ENCODE measurements at regions not wholly inside any gene's neighbourhood (a gene's known extent, or its start where the extent isn't known, plus 50 kb on each side); places are given as distances from the start of the nearest gene placed in this dataset.

DNA sequence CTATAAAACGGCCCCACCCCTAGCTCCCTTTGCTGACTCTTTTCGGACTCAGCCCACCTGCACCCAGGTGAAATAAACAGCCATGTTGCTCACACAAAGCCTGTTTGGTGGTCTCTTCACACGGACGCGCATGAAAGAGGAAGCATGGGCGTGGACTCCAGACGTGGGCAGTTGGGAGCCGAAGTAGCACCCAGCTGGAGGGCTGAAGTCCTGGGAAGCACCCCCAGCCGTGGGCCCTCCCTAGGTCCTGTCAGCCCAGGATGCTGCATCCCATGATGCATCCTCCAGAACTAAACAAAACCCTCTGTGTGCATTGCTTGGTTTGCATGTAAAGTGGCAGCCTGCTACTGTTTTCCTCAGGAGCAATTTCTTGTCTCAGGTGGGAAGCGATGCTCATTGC, 62.1 kb upstream of the CFAP46 start:
- no peak for DNase-seq

DNA sequence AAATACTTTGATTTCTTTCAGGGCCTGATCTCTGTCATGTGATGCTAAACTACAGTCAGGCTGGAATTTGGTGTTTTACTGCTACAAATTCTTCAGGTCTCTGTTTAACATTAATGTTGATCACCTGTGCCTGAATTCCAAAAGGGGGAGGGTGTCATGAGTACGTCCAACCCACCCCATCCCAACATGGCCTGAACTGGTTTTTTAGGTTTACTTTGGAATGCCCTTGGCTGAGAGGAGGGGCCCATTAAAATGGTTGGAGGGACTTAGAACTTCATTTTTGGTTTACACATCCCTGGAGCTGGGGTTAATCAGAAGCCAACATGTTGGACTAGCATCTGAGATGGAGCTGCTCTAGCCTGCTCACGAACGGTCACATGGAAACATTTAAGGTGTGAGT, 60.8 kb upstream of the CFAP46 start:
- no peak for DNase-seq

DNA sequence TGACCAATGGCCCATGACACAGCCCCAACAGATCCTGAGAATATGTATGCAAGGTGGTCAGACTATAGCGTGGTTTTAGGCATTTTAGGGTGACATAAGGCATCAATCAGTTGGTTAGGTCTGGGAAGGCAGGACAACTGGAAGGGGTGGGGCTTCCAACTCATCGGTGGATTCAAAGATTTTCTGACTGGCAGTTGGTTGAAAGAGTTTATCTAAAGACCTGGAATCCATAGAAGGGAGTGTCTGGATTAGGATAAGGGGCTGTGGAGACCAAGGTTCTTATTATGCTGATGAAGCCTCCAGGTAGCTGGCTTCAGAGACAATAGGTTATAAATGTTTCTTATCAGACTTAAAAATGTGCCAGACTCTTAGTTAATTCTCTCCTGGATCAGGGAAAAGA, 60.3 kb upstream of the CFAP46 start:
- no peak for DNase-seq

DNA sequence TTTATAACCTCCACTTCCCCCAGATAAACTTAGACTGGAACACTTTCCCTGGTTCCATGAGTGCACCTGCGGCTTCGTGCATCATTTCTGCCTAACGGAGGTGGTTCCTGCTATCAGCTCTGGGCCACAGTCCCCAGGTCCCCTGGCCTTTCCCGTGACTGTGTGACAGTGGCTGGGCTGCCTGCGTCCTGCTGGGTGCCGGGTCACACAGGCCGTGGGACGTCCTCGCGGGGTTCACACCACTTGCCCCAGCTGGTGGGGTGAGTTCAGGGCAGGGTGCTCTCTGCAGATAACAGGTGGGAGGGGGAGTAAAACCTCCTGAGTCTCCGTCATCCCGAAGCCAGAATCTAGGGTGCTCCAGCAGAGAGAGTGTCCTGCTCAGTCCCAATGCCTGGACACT, 58.7 kb upstream of the CFAP46 start:
- DNase-seq, result no peak

DNA sequence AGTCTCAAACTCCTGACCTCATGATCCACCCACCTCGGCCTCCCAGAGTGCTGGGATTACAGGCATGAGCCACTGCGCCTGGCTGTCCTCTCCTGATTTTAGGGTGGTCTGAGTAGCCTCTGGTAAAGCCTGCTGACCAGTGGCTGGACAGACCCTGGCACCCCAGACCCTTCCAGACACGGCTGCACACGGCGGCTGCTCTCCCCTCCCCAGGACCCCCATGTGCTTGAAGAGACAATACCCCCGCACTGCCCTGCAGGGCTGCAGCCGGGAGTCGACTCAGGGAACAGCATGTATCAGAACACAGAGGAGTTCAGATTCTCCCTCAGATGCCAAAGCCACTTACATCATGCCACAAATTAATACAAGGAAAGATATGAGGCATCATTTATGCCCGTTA, 58.3 kb upstream of the CFAP46 start:
- no peak for DNase-seq

DNA sequence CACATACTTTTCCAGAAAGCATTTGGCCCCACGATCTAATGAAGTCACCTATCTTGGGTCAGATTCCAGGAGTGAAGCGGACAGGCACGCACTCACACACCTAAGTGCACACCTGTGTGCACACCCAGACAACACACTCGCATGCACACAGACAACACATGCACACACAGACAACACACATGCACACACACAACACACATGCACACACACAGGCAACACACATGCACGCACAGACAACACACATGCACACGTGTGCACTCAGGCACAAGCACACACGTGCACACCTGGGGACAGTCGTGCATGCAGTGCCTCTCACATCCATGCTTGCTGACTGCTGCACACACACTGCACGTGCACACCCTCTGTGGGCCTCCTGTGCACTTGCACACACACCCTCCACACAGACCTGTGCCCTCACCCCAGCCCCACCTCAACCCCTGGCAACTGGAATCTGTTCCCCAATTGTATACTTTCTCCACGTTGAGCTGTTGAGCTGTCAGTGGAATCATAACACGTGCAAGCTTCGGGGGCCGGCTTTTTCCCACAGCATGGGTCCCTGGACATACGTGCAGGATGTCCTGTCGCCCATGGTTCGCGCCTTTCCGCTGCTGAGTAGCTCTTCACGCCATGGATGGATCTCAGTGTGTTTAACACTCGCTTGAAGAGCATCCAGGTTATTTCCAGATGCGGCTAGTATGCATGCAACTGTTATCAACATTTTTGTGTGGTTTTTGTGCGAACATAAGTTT, 55.3 kb upstream of the CFAP46 start:
- no peak for DNase-seq

DNA sequence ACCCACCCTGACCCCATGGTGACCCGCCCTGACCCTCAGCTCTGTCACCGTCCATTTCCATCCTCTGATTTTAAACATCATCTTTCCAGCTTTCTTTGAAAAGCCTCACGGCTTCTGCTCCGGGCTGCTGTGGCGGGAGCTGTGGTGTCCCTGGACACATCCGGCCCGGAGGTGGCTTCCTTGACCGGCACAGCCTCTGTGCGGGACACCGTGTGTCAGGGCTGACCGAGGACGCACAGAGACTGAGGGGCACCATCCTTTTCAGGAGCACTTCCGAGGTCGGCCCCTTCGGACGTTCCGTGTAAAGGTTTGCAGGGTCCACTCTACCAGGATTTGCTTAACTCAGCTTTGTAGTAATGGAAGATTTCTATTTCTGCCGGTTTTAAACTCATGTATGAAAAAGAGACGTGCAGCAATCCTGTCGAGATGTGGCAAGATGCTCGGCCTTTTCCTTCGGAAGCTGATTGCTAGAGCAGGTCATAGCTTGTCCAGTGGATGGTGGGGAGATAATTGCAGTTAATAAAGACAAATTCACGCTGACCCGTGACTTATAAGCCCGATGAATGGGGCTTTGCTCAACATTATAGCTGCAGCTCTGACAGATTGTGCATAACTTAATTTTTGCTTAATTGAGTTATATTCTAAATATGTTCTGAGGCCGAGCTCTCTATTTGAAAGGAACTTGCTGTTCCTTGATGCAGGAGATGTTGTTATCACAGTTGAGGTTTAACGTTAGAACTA, 54.4 kb upstream of the CFAP46 start:
- no peak for DNase-seq

DNA sequence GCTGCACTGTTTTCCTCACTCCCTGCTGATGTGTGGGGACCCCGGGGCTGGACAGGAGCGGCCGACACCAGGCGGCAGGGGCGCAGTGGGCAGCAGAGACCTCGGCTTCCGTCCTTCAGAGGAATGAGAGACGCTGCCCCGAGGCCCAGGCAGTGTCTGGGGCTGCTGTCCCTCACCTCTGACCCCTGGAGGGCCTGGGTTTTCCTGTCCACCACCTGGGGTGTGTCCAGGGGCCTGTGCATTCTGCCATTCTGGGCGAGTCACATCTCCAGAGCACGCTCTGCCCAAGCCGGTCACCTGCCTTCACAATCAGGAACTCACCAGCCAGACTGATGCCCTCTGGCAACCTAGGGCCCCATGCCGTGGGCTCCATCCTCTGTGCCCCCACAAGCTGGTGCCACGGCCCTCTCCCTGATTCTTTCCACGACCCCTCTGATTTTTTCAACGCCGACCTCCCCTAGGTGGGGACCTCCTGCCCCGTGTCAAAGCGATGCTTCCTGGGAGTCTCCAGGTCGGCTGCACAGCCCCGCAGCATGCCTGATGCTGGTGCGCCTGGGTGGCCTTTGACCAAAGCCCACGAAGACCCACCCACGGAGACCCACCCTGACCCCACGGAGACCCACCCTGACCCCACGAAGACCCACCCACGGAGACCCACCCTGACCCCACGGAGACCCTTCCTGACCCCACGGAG, 53.7 kb upstream of the CFAP46 start:
- no peak for DNase-seq

DNA sequence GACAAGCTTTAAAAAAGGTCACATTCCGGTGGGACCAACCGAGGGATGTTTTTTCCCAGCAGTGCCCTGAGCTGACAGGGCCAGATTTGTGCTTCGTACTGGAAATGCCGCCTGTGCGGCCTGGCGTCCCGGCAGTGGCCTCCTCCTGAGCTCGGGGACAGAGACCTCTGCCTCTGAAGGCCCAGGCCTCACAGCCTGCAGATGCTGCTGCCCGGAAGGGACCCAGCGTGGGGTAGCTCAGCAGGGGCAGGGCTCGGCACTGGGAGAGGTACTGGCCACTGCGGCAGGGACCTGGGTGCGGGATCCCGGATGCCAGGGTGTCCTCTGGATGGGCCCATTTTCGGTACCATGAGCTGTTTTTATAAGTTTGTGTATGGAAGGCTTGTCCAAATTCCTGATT, 52.4 kb upstream of the CFAP46 start:
- DNase-seq, result no peak

DNA sequence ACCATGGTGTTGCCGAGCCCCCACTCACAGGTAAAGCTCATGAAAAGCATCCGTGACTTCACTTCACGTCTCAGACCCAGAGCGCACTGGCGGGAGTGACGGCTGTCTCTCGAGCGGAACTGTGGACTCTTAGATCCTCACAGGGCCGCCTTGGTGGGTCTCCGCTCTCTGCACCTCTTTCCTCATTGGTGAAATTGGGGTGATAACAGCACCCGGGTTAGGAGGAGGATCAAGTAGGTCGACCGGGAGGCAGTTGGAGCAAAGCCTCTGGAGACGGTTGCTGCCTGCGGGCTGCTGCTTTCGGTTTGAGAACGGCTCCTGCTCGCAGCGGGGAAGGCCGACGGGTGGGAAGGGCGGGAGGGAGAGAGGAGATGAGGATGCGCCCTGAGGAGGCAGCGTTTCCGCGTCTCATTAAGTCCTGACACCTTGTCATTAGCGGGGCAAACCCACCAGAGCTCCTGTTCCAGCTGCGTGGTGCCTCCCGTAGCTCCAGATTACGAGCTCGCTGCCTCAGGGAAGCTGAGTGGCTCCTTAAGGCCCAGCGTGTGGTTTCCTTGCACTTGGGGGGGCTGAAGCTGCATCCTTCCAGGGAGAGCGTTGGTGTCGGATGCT, 51.9 kb upstream of the CFAP46 start:
- no peak for DNase-seq

DNA sequence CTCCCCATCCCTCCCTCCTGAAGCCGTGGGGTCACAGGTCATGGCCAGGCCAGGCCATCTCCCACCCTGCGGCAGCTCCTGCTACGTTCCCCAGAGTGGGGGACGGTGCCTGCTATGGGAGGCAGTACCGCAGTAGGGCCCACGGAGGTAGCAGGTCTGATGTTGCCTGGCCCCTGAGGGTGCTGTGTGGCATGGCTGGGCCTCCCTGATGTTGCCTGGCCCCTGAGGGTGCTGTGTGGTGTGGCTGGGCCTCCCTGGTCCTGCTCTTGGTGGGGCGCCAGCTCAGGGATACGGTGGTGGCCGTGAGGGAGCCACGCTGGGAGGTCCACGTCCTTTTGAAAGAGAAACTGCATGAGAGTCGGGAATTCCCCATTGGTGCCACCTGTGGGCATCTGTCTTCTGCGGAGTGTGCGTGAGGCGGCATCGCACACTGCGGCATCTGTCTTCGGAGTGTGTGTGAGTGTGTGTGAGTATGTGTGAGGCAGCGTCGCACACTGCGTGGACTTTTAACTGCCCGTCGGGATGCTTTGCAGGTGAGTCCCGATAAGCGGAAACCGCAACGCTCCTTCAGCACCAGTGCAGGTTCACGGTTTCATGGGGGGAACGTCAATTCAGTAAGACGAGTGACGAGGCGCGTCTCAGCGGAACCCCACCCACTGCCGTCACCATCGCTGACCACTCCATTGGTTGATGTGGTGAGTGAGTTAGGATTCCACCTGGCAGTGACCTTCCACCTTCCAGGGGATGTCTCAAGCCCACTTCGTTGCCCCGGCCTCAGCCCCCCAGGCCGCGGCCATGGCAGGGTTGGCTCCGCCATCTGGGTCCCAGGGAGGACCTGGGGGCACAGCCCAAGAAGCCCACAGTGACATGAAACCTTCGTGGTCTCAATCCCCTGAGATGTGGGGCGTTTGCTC, 51.2 kb upstream of the CFAP46 start:
- DNase-seq, result no peak

DNA sequence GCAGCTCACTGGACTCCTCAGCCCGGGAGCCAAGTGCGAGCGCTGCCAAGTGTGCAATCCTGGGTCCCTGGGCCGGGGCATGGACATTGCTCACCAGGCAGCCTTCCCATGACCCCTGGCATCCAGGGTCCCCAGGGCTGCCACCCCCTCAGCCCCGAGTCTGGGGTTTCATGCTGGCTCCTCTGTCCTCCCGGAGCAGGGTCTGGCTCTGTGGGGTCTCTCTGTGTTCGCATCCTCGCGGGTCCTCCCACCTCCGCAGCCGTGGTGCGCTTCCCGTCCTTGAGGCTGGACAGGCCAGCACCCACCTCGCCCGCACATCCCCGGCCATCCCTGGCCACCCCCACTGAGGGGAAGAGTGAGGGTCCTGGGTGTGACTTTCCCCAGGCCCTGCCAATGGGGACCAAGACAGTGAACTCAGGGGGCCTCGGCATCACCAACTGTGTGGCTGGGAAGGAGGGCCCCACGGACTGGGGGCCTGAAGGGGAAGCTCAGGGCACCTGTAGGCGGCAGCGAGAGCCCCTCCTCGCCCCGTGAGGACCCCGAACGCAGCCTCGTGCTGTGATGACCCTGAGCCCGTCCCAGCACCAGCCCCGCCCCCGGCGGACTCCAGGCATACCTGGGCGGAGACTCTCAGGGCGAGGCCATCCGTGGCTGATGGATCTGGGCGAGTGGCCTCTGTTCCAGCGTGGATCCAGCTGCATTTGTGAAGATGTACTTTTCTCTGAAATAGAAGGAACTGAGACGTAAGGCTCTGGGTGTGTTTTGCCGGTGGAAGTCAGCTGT, 50.3 kb upstream of the CFAP46 start:
- no peak for DNase-seq
